ENCODE measurements at regions not wholly inside any gene's neighbourhood (a gene's known extent, or its start where the extent isn't known, plus 50 kb on each side); places are given as distances from the start of the nearest gene placed in this dataset.

DNA sequence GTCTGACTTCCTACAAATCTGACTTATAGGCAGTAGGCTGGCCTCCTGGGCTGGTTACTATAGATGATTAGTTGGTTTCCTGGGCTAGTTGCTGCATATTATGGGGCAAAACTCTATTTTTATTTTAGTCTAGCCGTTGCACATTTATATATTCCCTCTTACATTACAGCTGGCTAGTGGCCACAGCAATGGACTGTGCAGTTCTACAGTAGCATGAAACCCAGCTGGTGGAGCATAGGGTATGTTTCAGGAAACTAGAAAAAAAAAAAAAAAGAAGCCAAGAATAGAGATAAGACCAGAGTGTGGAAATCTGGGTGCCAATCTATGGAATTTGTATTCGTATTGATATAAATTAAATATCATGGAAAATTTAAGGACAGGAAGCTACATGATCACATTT lies 304.4 kb upstream of the NBEA start:
- TF ChIP-seq, protein P1, sequence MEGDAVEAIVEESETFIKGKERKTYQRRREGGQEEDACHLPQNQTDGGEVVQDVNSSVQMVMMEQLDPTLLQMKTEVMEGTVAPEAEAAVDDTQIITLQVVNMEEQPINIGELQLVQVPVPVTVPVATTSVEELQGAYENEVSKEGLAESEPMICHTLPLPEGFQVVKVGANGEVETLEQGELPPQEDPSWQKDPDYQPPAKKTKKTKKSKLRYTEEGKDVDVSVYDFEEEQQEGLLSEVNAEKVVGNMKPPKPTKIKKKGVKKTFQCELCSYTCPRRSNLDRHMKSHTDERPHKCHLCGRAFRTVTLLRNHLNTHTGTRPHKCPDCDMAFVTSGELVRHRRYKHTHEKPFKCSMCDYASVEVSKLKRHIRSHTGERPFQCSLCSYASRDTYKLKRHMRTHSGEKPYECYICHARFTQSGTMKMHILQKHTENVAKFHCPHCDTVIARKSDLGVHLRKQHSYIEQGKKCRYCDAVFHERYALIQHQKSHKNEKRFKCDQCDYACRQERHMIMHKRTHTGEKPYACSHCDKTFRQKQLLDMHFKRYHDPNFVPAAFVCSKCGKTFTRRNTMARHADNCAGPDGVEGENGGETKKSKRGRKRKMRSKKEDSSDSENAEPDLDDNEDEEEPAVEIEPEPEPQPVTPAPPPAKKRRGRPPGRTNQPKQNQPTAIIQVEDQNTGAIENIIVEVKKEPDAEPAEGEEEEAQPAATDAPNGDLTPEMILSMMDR (IDR thresholded peaks at IDR 0.05): no peak
- TF ChIP-seq ZFX (IDR thresholded peaks at IDR 0.05; ENCODE audit: borderline replicate concordance): no peak

Measured in 22Rv1 (cell line).